Chondrocyte (in vitro differentiated cells): ENCODE measurements at regions not wholly inside any gene's neighbourhood (a gene's known extent, or its start where the extent isn't known, plus 50 kb on each side); places are given as distances from the start of the nearest gene placed in this dataset.

Experiments
- DNase-seq: peaks from one replicate; pipeline ENCODE4 v3.0.0; 2021; ENCODE audit warnings: mixed read lengths, low spot score
- H3K27ac Mint-ChIP-seq: one replicate; pipeline ENCODE4 v1.8.0; 2021; ENCODE audit warnings: mild to moderate bottlenecking, moderate library complexity, mixed read lengths; ENCODE audit not compliant: unreplicated experiment
- H3K27me3 Mint-ChIP-seq: 2 replicates; pipeline ENCODE4 v1.8.0; 2021; ENCODE audit warnings: low read depth, mixed read lengths
- H3K36me3 Mint-ChIP-seq: 2 replicates; pipeline ENCODE4 v1.8.0; 2021; ENCODE audit warnings: low read depth, mixed read lengths
- H3K4me1 Mint-ChIP-seq: 2 replicates; pipeline ENCODE4 v1.8.0; 2021; ENCODE audit warnings: low read depth, mild to moderate bottlenecking, mixed read lengths
- H3K4me3 Mint-ChIP-seq: one replicate; pipeline ENCODE4 v1.8.0; 2021; ENCODE audit warnings: mild to moderate bottlenecking, moderate library complexity, mixed read lengths; ENCODE audit not compliant: unreplicated experiment
- H3K9me3 Mint-ChIP-seq: 2 replicates; pipeline ENCODE4 v1.8.0; 2021; ENCODE audit warnings: low read depth, mixed read lengths
- CTCF ChIP-seq: fragments of 200-600 bp; sonication (generic); IDR thresholded peaks from 2 replicates; pipeline ENCODE4 v1.5.0; 2021; ENCODE audit warnings: antibody characterized with exemption, mild to moderate bottlenecking, moderate library complexity

GRCh38 chr16:64481497-64481896, 640.4 kb downstream of the CDH11 start:
- Mint-ChIP-seq H3K4me1 (peaks cover 36% of the 10 kb centered on the region), H3K9me3 (peaks cover 3% of the 10 kb centered on the region), H3K27me3 (no peaks in the 10 kb centered on the region), H3K27ac (no peak overlapping the region), H3K4me3 (no peak overlapping the region), H3K36me3 (no peaks in the 10 kb centered on the region)
- TF ChIP-seq CTCF: no peak
- no peak for DNase-seq

- peak overlapping the region; percentile 78 for H3K27ac Mint-ChIP-seq
These were observed 643.5 kb downstream of the CDH11 start for GRCh38 chr16:64478252-64478906.

GRCh38 chr16:64475627-64476351, 646.1 kb downstream of the CDH11 start:
- Mint-ChIP-seq H3K4me3 (no peak overlapping the region), H3K27ac (peak overlapping the region; percentile 73), H3K36me3 (no peaks in the 10 kb centered on the region), H3K27me3 (no peaks in the 10 kb centered on the region), H3K4me1 (peaks cover 60% of the 10 kb centered on the region), H3K9me3 (peaks cover 3% of the 10 kb centered on the region)
- DNase-seq: no peak
- TF ChIP-seq CTCF: no peak

More at GRCh38 chr16:64478252-64478906, 643.5 kb downstream of the CDH11 start:
- Mint-ChIP-seq H3K9me3 (peaks cover 3% of the 10 kb centered on the region), H3K27me3 (no peaks in the 10 kb centered on the region), H3K4me1 (peaks cover 53% of the 10 kb centered on the region), H3K36me3 (no peaks in the 10 kb centered on the region), H3K4me3 (no peak overlapping the region)
- DNase-seq: no peak
- TF ChIP-seq CTCF: no peak

- Mint-ChIP-seq H3K9me3 (peaks cover 11% of the 10 kb centered on the region), H3K27me3 (no peaks in the 10 kb centered on the region), H3K36me3 (peaks cover 5% of the 10 kb centered on the region), H3K4me3 (no peak overlapping the region), H3K4me1 (peaks cover 29% of the 10 kb centered on the region), H3K27ac (no peak overlapping the region)
- no peak for TF ChIP-seq CTCF
- no peak for DNase-seq
These were observed 650.9 kb downstream of the CDH11 start for GRCh38 chr16:64470916-64471315.

- H3K27ac Mint-ChIP-seq: no peak overlapping the region
- peaks cover 21% of the 10 kb centered on the region for H3K4me1 Mint-ChIP-seq
- peaks cover 7% of the 10 kb centered on the region for H3K36me3 Mint-ChIP-seq
- DNase-seq: no peak
- TF ChIP-seq CTCF: peak; percentile 49
- H3K27me3 Mint-ChIP-seq: no peaks in the 10 kb centered on the region
- H3K4me3 Mint-ChIP-seq: no peak overlapping the region
- peaks cover 11% of the 10 kb centered on the region for H3K9me3 Mint-ChIP-seq
These were observed 651.8 kb downstream of the CDH11 start for GRCh38 chr16:64469906-64470702.
